Prostate gland (tissue), 2 donors: ENCODE measurements at regions not wholly inside any gene's neighbourhood (a gene's known extent, or its start where the extent isn't known, plus 50 kb on each side); places are given as distances from the start of the nearest gene placed in this dataset.

Experiments
- CTCF ChIP-seq, 4 experiments: fragments of 200-600 bp in 2 of 4; fragments of 450-650 bp in 2 of 4; sonication (generic) in 2 of 4; IDR thresholded peaks; 1 replicate in 3 of 4; 2 replicates in 1 of 4; pipeline ENCODE4 v1.5.1; 2016 to 2019; ENCODE audit warnings: antibody characterized with exemption in 4 of 4, mild to moderate bottlenecking in 2 of 4, moderate library complexity in 2 of 4
- POLR2A ChIP-seq: fragments of 450-650 bp; IDR thresholded peaks from one replicate; pipeline ENCODE4 v1.6.1; 2016; ENCODE audit warnings: antibody characterized with exemption, mild to moderate bottlenecking

GRCh38 chr2:192669505-192670091 is 474.9 kb upstream of the TMEFF2 start:
- TF ChIP-seq CTCF (IDR thresholded peaks at IDR 0.05) (no peak), POLR2A (no peak)
